ENCODE measurements at regions not wholly inside any gene's neighbourhood (a gene's known extent, or its start where the extent isn't known, plus 50 kb on each side); places are given as distances from the start of the nearest gene placed in this dataset.
"Not testable (repeated sequence)": the region's sequence is repeated elsewhere in the genome, so short reads cannot be mapped to it uniquely, and the experiment has no call there.

DNA sequence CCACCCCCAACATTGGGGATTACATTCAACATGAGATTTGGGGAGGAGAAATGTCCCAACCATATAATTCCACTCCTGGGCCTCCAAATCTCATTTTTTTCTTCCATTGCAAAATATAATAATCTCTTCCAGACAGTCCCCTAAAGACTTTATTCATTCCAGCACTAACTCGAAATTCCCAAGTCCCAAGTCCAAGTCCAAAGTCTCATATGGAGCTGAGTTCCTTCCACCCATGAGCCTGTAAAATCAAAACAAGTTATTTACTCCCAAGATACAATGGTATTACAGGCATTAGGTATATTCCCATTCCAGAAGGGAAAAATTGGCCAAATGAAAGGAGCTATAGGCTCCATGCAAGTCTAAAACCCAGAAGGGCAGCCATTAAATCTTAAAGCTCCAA lies 56.7 kb downstream of the P2RY1 start:
- no peak for DNase-seq (ENCODE audit: low read depth)

DNA sequence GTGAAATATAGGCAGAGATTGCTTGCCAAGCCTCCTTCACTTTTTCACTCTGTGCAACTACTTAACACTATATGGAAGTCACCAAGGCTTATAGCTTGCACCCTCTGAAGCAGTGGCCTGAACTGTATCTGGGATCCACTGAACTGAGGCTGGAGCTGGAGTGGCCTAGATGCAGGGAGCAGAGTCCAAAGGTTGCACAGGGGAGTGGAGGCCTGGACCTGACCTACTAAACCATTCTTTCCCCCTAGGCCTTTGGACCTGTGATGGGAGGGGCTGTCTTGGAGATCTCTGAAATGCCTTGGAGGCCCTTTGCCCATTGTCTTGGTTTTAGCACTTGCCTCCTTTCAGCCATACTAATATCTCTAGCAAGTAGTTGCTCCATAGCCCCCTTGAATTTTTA lies 57.5 kb downstream of the P2RY1 start:
- no peak for DNase-seq (ENCODE audit: low read depth)

DNA sequence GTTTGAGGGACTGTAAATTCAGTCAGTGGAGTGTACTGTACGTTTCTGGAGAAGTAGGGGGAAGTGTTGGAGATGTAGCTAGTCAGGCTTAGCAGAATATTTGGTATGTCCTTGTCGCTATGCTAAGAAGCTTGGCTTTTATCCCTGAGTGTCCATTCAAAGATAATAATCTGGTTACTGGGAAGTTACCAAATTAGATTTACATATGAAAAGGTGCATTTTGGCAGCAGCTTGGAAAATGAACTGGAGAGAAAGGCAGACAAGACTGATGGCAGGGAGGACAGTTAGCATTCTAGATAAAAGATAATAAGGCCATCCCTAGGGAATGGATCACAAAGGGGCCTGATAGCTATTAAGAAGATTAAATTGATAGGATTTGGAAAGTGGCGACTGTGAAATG lies 58.7 kb downstream of the P2RY1 start:
- DNase-seq (ENCODE audit: low read depth), result no peak

DNA sequence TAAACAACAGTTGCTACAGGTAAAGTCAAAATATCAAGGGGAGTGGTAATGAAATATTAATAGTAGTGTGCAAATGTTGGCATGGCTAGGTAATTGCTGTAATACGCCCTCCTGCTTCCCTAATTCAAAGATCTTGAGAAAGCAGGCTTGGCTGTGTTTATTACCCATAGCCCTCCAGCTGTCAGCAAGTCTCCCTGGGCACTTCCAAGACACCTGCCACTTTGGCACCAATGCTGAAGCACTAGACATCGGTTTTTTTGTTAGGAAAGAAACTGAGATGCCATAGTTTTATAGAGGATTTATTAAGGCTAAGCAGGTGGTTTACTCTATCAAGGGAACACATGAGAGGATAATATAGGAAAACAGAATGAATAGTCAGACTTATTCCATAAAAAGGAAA lies 64.4 kb downstream of the P2RY1 start:
- DNase-seq (ENCODE audit: low read depth), result no peak

GRCh38 chr3:152902141-152902669 lies 67.3 kb downstream of the P2RY1 start:
- DNase-seq (ENCODE audit: low read depth), result no peak

DNA sequence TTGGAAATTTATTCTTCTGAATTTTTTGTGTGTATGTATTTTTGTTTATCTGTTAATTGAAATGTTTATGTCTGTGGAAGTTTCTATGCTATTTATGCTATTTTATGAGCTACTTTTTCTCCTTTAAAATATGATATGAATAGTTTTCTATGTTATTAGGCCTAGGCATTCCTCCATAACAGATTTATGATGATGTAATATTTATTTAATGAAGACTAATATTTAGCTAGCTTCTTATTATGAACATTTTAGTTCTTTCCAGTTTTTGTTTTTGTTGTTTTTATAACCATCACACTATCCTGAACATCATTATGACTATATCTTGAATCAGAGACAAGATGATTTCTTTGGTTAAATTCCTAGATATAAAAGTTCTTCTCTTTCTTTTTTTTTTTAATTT lies 70.7 kb downstream of the P2RY1 start:
- DNase-seq (ENCODE audit: low read depth), result no peak

GRCh38 chr3:152909180-152909883 lies 74.4 kb downstream of the P2RY1 start:
- DNase-seq (ENCODE audit: low read depth), result no peak

DNA sequence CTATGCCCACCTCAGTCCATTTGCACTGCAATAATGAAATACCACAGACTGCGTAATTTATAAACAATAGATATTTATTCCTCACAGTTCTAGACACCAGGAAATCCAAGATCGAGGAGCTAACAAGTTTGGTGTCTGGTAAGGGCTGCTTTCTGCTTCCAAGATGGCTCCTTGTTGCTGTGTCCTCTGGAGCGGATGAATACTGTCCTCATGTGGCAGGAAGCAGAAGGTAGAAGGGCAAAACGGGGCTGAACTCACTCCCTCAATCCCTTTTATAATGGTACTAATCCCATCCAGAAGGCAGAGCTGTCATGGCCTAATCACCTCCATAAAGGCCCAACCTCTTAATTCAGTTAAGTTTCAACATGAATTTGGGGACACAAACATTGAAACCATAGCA lies 75.3 kb downstream of the P2RY1 start:
- DNase-seq (ENCODE audit: low read depth), result no peak

DNA sequence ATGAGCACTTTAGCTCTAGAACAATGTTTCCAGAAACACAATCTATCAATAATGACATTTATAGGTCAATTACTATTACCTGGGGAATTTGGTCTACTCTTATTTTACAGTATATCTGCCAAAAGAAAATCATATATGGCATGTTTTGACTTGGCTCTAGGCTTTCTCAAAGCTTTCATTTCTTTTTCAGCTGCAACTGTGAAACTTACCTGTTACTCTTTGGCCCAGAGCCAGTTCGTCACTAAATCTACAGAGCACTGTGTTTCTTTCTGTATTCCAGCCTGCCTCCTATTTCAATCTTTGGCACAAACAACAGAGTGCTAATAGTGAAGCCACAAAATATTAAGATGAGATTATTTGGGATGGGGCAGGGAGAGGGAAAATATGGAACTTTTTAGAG lies 76.0 kb downstream of the P2RY1 start:
- DNase-seq (ENCODE audit: low read depth), result no peak

GRCh38 chr3:152914743-152915142 lies 79.8 kb downstream of the P2RY1 start:
- DNase-seq (ENCODE audit: low read depth), result not testable (repeated sequence)

DNA sequence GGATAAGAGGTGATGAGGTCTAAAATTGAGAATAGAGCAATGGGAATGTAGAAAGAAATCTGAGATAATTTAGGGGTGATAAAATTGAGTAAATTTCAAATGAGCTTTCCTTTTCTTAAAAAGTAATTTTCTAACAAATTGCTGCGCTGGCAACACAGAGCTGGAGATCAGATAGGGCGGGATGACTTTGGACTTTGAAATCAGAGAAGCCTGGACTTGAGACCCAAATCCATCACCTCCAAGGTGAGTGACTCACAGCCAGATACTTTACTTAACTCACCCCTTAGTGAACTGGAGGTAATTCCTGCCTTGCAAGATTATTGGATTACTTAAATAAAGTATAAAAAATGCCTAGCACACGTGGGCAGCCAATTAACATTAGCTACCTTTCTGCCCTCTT lies 80.8 kb downstream of the P2RY1 start:
- DNase-seq (ENCODE audit: low read depth), result no peak

GRCh38 chr3:152916753-152917279 lies 81.9 kb downstream of the P2RY1 start:
- no peak for DNase-seq (ENCODE audit: low read depth)

DNA sequence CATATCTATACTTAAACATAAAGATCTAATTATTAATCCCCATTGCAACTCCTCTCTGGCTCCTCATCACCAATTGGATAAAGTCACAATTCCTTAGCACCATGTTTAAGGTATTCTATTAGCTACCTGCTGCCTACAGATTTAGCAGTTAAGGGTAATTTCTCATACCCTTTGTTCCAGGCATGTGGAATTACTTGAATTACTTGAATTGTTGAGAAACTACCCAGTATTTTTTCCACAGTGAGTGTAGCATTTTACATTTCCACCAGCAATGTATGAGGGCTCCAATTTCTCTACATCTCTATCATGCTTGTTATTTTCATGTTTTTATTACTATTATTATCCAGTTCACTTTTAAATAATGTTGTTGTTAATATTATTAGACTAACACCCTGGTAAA lies 86.4 kb downstream of the P2RY1 start:
- DNase-seq (ENCODE audit: low read depth), result no peak

DNA sequence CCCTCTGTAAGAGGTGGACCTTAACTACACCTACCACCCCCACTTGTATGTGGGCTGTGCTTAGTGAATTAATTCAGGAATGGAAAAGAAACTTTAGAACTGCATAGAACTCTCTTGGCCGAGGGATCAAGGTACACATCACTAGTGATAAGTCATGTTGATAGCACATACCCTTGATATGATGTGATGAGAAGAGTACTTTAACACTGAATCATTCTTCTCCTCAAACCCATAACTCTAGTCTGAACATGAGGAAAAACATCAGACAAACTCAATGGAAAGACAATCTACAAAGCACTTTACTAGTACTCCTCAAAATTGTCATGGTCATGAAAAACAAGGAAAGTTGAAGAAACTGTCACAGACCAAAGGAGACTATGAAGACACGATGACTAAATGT lies 87.6 kb downstream of the P2RY1 start:
- DNase-seq (ENCODE audit: low read depth), result no peak

DNA sequence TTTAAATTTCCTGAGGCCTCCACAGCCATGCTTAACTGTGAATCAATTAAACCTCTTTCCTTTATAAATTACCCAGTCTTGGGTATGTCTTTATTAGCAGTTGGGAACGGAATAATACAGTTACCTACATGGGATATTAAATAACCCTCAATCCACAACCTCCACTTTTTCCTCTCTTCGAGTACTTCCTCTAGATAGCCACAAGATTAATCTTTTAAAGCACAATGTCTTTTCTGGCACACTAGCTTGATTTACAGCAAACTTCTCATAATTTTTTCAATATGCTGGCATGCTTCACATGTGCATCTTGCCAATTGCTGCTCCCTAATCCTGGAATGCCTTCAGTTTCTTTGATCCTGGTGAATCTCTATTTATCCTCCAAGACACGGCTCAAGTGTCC lies 92.2 kb downstream of the P2RY1 start:
- no peak for DNase-seq (ENCODE audit: low read depth)

GRCh38 chr3:152930516-152930915 lies 95.6 kb downstream of the P2RY1 start:
- DNase-seq (ENCODE audit: low read depth), result no peak

DNA sequence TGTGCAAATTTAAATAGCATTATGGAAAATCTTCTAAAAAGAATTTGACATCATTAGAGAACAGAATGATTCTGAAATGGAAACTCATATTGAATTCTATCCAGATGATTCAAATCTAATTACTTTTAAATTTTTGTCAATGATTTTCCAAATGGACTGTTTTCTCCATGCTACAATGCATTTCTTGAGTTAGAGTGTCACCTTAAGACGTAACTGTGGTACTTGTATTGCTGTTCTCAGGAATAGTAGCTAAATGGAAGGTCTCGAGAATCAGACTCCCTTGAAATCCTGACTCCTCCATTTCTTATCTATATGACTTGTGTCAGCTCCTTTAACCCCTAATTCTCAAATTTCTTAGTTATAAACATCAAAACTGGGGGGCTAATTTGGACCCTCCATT lies 102.3 kb downstream of the P2RY1 start:
- no peak for DNase-seq (ENCODE audit: low read depth)

DNA sequence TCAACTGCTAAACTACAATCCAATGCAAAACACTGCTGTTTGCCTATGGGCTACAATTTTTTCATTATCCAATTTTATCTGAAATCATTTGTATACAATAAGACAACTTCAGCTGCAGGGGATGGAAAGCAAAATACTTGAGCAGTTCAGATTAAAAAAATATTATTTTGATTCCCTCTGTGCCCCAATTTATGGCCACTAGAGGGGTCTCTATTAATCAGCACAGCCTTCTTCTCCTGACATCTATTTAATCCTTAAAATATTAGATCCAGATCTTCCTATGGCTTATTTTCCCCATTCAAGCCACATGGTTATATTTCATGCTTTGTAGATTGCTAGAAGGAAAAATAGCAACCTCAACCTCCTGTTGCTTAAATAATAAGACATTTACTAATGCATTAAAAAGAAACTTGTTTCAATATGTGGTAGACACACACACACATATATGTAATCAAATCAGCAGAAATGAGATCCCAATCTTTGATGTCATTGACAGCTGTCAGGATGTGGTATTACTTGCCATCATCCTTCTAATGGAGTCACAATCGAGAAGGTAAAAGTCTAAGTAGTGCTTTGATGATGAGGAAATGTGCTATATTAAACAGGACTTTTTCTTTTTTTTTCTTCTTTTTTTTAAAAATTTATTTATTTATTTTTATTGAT lies 104.2 kb downstream of the P2RY1 start:
- no peak for DNase-seq (ENCODE audit: low read depth)

GRCh38 chr3:152941859-152942258 lies 106.9 kb downstream of the P2RY1 start:
- DNase-seq (ENCODE audit: low read depth), result no peak

GRCh38 chr3:152942366-152942765 lies 107.4 kb downstream of the P2RY1 start:
- DNase-seq (ENCODE audit: low read depth), result no peak

DNA sequence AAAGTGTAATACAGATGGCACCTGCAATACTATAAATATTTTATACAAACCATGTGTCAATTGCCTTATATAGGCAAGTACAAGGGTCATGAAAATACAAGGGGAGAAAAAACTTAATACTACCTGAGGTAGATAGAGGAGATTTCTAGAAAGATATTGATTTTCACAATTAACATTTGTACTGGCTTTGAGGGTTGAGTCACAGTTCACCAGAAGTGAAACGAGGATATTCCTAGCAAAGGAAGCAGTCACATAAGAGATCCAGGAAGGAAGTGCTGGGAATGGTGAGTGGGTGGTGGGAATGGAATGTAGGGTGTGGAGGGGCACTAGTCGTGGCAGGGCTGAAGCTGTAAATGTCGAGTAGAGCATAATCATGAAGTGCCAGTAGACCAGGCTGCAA lies 108.7 kb downstream of the P2RY1 start:
- DNase-seq (ENCODE audit: low read depth), result no peak

DNA sequence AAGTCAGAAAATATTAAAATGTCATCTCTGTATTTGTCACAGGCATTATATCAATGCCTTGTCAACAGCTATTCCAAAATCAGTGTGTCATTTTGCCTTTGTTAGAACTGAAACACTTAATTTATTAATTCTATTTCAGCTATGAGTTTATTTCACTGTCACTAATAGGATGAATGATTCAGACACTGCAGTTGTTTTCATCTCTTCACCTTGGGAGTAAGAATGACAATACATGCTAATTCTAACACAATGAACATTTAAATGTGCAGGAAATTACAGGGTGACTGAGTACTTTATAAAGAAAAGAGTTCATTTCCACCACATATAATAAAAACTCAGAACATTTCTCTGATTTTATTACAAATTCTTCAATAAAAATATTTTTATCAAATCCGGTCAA lies 109.7 kb downstream of the P2RY1 start:
- DNase-seq (ENCODE audit: low read depth), result no peak

- DNase-seq (ENCODE audit: low read depth), result no peak
Observed at GRCh38 chr3:152945556-152945955, 110.6 kb downstream of the P2RY1 start.

- no peak for DNase-seq (ENCODE audit: low read depth)
Observed at GRCh38 chr3:152957491-152957890, 122.6 kb downstream of the P2RY1 start.

Measured in non-pigmented ciliary epithelial cell (primary cell).